Osteoblast (primary cell): ENCODE measurements at regions not wholly inside any gene's neighbourhood (a gene's known extent, or its start where the extent isn't known, plus 50 kb on each side); places are given as distances from the start of the nearest gene placed in this dataset.

Source experiments
- DNase-seq: peaks from one replicate; pipeline ENCODE4 v3.0.0; 2011; ENCODE audit warnings: low spot score, mixed read lengths; ENCODE audit not compliant: insufficient read length; ENCODE audit errors: missing footprints
- H2AFZ ChIP-seq: 2 replicates; pipeline ENCODE4 v1.6.0; 2011; ENCODE audit warnings: mild to moderate bottlenecking, low read length
- H3K27ac ChIP-seq: 2 replicates; pipeline ENCODE4 v1.5.1; 2011; ENCODE audit warnings: mild to moderate bottlenecking, low read depth, low read length, moderate library complexity
- H3K27me3 ChIP-seq: 2 replicates; pipeline ENCODE4 v1.6.0; 2012; ENCODE audit warnings: mild to moderate bottlenecking, control low read depth, inconsistent platforms, low read length, moderate library complexity; ENCODE audit not compliant: insufficient read depth
- H3K36me3 ChIP-seq: 2 replicates; pipeline ENCODE4 v1.5.1; 2011; ENCODE audit warnings: mild to moderate bottlenecking, low read length, control low read depth, moderate library complexity; ENCODE audit not compliant: insufficient read depth
- H3K4me1 ChIP-seq: 2 replicates; pipeline ENCODE4 v1.5.1; 2011; ENCODE audit warnings: mild to moderate bottlenecking, low read length, control low read depth, moderate library complexity; ENCODE audit not compliant: insufficient read depth
- H3K4me2 ChIP-seq: 2 replicates; pipeline ENCODE4 v1.6.0; 2011; ENCODE audit warnings: mild to moderate bottlenecking, low read length; ENCODE audit not compliant: insufficient read depth
- H3K4me3 ChIP-seq: fragments of 200-600 bp; sonication (generic); 3 replicates; pipeline ENCODE4 v1.5.1; 2012; ENCODE audit warnings: mild to moderate bottlenecking, low read length, inconsistent platforms; ENCODE audit not compliant: insufficient read depth
- H3K79me2 ChIP-seq: 2 replicates; pipeline ENCODE4 v1.6.0; 2012; ENCODE audit warnings: mild to moderate bottlenecking, low read length, control low read depth, inconsistent platforms; ENCODE audit not compliant: insufficient read depth
- H3K9me3 ChIP-seq: 2 replicates; pipeline ENCODE4 v1.5.1; 2011; ENCODE audit warnings: low read depth, low read length, control low read depth
- H4K20me1 ChIP-seq: 2 replicates; pipeline ENCODE4 v1.6.0; 2012; ENCODE audit warnings: mild to moderate bottlenecking, low read length, control low read depth; ENCODE audit not compliant: insufficient read depth
- TF ChIP-seq, protein P1 (sequence below): IDR thresholded peaks from 2 replicates; pipeline ENCODE4 v1.5.1; 2011; ENCODE audit warnings: mild to moderate bottlenecking, low read depth, low read length, moderate library complexity; ENCODE audit errors: extremely low read depth

DNA sequence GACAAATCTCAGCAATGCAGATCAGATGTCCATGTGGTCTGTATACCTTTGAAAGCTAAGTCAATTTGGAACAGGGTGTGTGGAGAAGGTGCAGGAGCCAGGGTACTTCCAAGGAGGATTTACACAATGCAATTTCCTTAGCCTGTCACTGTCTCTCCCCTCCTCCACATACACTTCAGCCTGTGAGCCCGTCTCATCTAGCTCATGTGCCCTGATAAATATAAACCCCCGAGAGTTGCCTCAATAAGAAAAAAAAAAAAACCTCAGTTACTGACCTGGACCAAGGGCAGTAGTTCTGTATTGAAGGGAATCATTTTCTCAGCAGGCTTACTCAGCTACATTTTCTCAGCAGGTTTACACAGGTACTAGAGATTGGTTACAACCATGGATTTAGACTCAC is 132.1 kb upstream of the PELI2 start:
- no peak overlapping the region for H2AFZ ChIP-seq
- H3K4me1 ChIP-seq, result no peaks in the 10 kb centered on the region
- H3K36me3 ChIP-seq, result no peaks in the 10 kb centered on the region
- H3K9me3 ChIP-seq, result no peaks in the 10 kb centered on the region
- H3K79me2 ChIP-seq, result no peaks in the 10 kb centered on the region
- no peak for DNase-seq
- no peaks in the 10 kb centered on the region for H4K20me1 ChIP-seq
- no peaks in the 10 kb centered on the region for H3K27me3 ChIP-seq
- TF ChIP-seq, protein P1, sequence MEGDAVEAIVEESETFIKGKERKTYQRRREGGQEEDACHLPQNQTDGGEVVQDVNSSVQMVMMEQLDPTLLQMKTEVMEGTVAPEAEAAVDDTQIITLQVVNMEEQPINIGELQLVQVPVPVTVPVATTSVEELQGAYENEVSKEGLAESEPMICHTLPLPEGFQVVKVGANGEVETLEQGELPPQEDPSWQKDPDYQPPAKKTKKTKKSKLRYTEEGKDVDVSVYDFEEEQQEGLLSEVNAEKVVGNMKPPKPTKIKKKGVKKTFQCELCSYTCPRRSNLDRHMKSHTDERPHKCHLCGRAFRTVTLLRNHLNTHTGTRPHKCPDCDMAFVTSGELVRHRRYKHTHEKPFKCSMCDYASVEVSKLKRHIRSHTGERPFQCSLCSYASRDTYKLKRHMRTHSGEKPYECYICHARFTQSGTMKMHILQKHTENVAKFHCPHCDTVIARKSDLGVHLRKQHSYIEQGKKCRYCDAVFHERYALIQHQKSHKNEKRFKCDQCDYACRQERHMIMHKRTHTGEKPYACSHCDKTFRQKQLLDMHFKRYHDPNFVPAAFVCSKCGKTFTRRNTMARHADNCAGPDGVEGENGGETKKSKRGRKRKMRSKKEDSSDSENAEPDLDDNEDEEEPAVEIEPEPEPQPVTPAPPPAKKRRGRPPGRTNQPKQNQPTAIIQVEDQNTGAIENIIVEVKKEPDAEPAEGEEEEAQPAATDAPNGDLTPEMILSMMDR, result no peak
- no peak overlapping the region for H3K27ac ChIP-seq
- no peak overlapping the region for H3K4me2 ChIP-seq
- no peak overlapping the region for H3K4me3 ChIP-seq

DNA sequence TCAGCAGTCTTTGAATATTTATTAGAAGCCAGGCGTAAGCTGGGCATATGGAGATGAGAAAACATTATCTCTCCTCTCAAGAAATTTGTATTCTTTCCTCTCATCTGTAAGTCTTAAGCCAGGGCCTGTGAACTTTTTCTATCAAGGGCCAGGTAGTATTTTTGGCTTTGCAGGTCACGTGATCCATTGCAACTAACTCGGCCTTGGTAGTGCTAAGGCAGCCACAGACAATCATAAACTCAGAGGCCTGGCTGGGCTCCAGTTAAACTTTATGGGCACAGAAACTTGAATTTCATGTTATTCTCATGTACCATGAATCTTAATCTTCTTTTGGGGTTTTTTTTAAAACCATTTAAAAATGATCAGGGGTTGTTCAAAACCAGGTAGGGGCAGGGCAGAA is 117.4 kb upstream of the PELI2 start:
- no peak overlapping the region for H2AFZ ChIP-seq
- H3K27me3 ChIP-seq, result no peaks in the 10 kb centered on the region
- no peak overlapping the region for H3K4me3 ChIP-seq
- no peaks in the 10 kb centered on the region for H4K20me1 ChIP-seq
- no peaks in the 10 kb centered on the region for H3K9me3 ChIP-seq
- H3K36me3 ChIP-seq, result no peaks in the 10 kb centered on the region
- H3K79me2 ChIP-seq, result no peaks in the 10 kb centered on the region
- peaks cover 30% of the 10 kb centered on the region for H3K4me1 ChIP-seq
- DNase-seq, result no peak
- no peak overlapping the region for H3K4me2 ChIP-seq
- TF ChIP-seq, protein P1, result no peak
- H3K27ac ChIP-seq, result no peak overlapping the region

DNA sequence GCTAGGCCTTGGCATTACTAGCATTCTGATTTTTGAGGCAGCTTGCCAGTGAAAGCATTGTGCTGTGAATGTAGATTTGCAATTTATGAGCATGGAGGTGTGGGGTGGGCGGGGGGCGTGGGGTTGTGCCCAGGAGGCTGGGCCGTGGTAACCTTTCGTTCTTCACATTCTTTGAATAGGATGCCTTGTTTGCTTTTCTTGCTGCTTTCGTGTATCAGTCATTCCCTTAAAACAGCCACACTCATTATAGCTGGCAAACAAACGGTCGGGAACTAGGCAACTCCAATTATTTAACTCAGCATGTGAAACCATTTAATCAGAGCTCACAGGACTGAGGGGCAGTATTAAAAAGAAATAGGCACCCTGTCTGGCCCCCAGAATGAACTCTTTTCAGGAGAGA is 115.9 kb upstream of the PELI2 start:
- Histone ChIP-seq H3K4me1 (peaks cover 33% of the 10 kb centered on the region), H3K27ac (peak overlapping the region; percentile 78), H3K4me2 (peak overlapping the region; percentile 42), H3K9me3 (no peaks in the 10 kb centered on the region), H3K27me3 (no peaks in the 10 kb centered on the region), H2AFZ (no peak overlapping the region), H4K20me1 (no peaks in the 10 kb centered on the region), H3K36me3 (no peaks in the 10 kb centered on the region), H3K4me3 (no peak overlapping the region), H3K79me2 (no peaks in the 10 kb centered on the region)
- DNase-seq, result no peak
- TF ChIP-seq, protein P1, result no peak

DNA sequence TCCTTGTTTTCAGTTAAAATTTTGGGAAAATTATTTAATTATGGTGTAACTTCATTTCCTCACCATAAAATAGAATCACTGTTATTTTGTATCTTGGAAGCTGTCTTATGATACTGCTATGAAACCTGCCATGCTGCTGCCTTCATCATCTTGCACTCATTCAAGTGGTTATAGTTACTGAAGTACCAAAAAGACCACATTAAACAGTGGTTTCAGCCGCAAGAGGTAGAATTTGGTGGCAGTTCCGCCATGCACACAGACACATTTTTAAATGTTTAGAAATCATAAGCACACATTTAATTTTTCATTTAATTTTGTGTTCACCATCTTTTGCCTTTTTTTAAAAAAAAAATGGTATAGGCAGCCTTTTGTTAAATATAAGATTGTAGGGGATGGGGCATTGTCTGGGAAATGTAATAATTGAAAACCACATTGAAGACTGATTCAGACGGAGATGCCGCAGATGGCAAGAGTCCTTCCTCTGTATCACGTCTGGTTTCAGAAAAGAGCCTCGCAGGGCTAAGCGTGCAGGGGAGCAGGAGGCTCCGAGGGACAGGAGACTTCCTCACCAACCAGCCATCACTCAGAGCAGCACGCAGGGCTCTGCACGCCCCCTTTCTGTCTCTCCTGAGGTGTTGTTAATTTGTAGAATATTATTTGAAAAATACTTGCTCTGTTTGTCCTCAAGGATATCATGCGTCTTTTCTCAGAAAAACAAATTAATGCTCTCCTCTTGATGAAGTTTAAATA is 115.2 kb upstream of the PELI2 start:
- TF ChIP-seq, protein P1, result no peak
- H2AFZ ChIP-seq, result no peak overlapping the region

More for the DNA sequence above, 115.2 kb upstream of the PELI2 start:
- Histone ChIP-seq H3K9me3 (no peaks in the 10 kb centered on the region), H3K27me3 (no peaks in the 10 kb centered on the region), H4K20me1 (no peaks in the 10 kb centered on the region), H3K79me2 (no peaks in the 10 kb centered on the region), H3K4me3 (no peak overlapping the region), H3K4me2 (no peak overlapping the region), H3K27ac (peak overlapping the region; percentile 75), H3K36me3 (no peaks in the 10 kb centered on the region), H3K4me1 (peaks cover 33% of the 10 kb centered on the region)
- no peak for DNase-seq
